Transverse colon (tissue), 4 donors: ENCODE measurements at regions not wholly inside any gene's neighbourhood (a gene's known extent, or its start where the extent isn't known, plus 50 kb on each side); places are given as distances from the start of the nearest gene placed in this dataset.

ENCODE experiments used
- DNase-seq: peaks from one replicate; pipeline ENCODE4 v3.0.0-alpha.2; 2019
- H3K27ac ChIP-seq, 4 donors: fragments of 200-600 bp; sonication (generic); 2 replicates each; pipeline ENCODE4 v1.5.1; 2016 to 2018; ENCODE audit warnings: inconsistent platforms in 4 of 4
- H3K27me3 ChIP-seq: fragments of 200-600 bp; sonication (generic); 2 replicates; pipeline ENCODE4 v1.5.1; 2017; ENCODE audit warnings: inconsistent platforms
- H3K36me3 ChIP-seq, 4 donors: fragments of 200-600 bp; sonication (generic); 2 replicates each; pipeline ENCODE4 v1.5.1; 2017 to 2019; ENCODE audit warnings: inconsistent platforms in 4 of 4
- H3K4me1 ChIP-seq, 4 donors: fragments of 200-600 bp; sonication (generic); 2 replicates each; pipeline ENCODE4 v1.5.1; 2017 to 2020; ENCODE audit warnings: inconsistent platforms in 4 of 4
- H3K4me3 ChIP-seq, 4 donors: fragments of 200-600 bp; sonication (generic); 1 replicate in 1 of 4; 2 replicates in 3 of 4; pipeline versions ENCODE4 v1.5.1 to v1.6.1; 2017 to 2019; ENCODE audit warnings: inconsistent platforms in 4 of 4
- H3K9me3 ChIP-seq, 2 donors: fragments of 200-600 bp; sonication (generic); 2 replicates each; pipeline ENCODE4 v1.5.1; 2017 to 2019; ENCODE audit warnings: inconsistent platforms in 2 of 2
- CTCF ChIP-seq, 5 experiments: fragments of 200-600 bp in 3 of 5; fragments of 450-650 bp in 2 of 5; sonication (generic) in 3 of 5; IDR thresholded peaks; 1 replicate in 2 of 5; 2 replicates in 3 of 5; pipeline ENCODE4 v1.5.1; 2016 to 2017; ENCODE audit warnings: antibody characterized with exemption in 5 of 5, inconsistent platforms in 3 of 5, mild to moderate bottlenecking in 2 of 5, moderate library complexity in 1 of 5
- EP300 ChIP-seq: sonication (generic); formaldehyde crosslinking; IDR thresholded peaks from one replicate; pipeline ENCODE4 v1.6.1; 2017; ENCODE audit warnings: antibody characterized with exemption, low read depth
- POLR2A ChIP-seq: fragments of 450-650 bp; IDR thresholded peaks from one replicate; pipeline ENCODE4 v1.6.1; 2016; ENCODE audit warnings: antibody characterized with exemption, mild to moderate bottlenecking, moderate library complexity
- POLR2AphosphoS5 ChIP-seq, 3 donors: sonication (generic); formaldehyde crosslinking; IDR thresholded peaks; one replicate each; pipeline ENCODE4 v1.6.1; 2016; ENCODE audit warnings: antibody characterized with exemption in 3 of 3
- WGBS, 2 donors: methylation state at CpG; one replicate each; pipeline ENCODE4 v1.1.5; 2018; ENCODE audit warnings: low coverage in 1 of 2; 5-methylcytosine and 5-hydroxymethylcytosine counted together
- in situ Hi-C, 4 donors: fragments of 200-750 bp; cut with MboI; loops; one replicate each; pipeline versions ENCODE4 v1.15.0 to v1.15.1; 2017; ENCODE audit warnings: low sequenced_read_pairs in 3 of 4, low pct_ligation_motif_present in 1 of 4, low pct_unique_long_range_greater_than_20kb in 1 of 4
- intact Hi-C: fragments of 100-400 bp; cut with DNase I; formaldehyde crosslinking; loops from one replicate; pipeline ENCODE4 v1.15.1; 2023; ENCODE audit warnings: low total_unique reads

- intact Hi-C loops (no loop called here), in situ Hi-C loops (no loop called here)
- DNase-seq = no peak
- TF ChIP-seq POLR2A (no peak), EP300 (no peak), CTCF (IDR thresholded peaks at IDR 0.05) (no peak), POLR2AphosphoS5 (IDR thresholded peaks at IDR 0.05) (no peak)
- H3K9me3 ChIP-seq = no peaks in the 10 kb centered on the region
- H3K27me3 ChIP-seq = no peaks in the 10 kb centered on the region
- WGBS, 2 donors = 53 to 73% methylated on average over 2 of the region's 2 CpGs
- no peaks in the 10 kb centered on the region for H3K4me1 ChIP-seq
- no peak overlapping the region for H3K27ac ChIP-seq
- no peak overlapping the region for H3K4me3 ChIP-seq
- no peaks in the 10 kb centered on the region for H3K36me3 ChIP-seq
Observed at GRCh38 chr12:107339932-107340331, 246.6 kb upstream of the CRY1 start.

DNA sequence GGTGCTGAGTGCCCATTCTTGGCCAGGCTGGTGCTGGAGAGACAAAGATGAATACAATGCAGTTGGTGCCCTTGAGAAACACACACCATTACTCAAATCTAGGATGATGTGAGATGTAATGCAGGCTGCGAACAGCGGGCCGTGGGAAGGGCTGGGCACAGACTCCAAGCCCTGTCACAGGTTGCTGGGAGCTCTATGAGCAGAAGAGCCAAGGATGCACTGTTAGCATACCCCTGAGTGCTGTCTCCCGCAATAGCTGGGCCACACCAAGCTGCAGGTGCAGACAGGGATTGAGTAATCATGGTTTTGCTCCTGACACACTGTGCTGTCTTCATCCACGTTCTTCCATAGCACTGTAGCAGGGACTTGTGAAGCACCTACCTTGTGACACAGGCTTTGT is 247.5 kb upstream of the CRY1 start:
- Histone ChIP-seq H3K4me1 (no peaks in the 10 kb centered on the region), H3K27ac (no peak overlapping the region), H3K9me3 (no peaks in the 10 kb centered on the region), H3K27me3 (no peaks in the 10 kb centered on the region), H3K36me3 (no peaks in the 10 kb centered on the region), H3K4me3 (no peak overlapping the region)
- no peak for TF ChIP-seq POLR2A
- TF ChIP-seq EP300 = no peak
- no peak for TF ChIP-seq CTCF (IDR thresholded peaks at IDR 0.05)
- TF ChIP-seq POLR2AphosphoS5 (IDR thresholded peaks at IDR 0.05) = no peak
- no peak for DNase-seq
- in situ Hi-C loops = no loop called here
- intact Hi-C loops = no loop called here
- WGBS, 2 donors = 83% methylated on average over 5 of the region's 5 CpGs; no CpG with 5 or more reads in 1 of the 2 donors

GRCh38 chr12:107344035-107344808 is 250.9 kb upstream of the CRY1 start:
- no peak for TF ChIP-seq CTCF (IDR thresholded peaks at IDR 0.05)
- no peak overlapping the region for H3K4me3 ChIP-seq
- H3K36me3 ChIP-seq = no peaks in the 10 kb centered on the region
- intact Hi-C loops (no loop called here), in situ Hi-C loops (no loop called here)
- no peaks in the 10 kb centered on the region for H3K27me3 ChIP-seq
- H3K9me3 ChIP-seq = no peaks in the 10 kb centered on the region
- no peak for DNase-seq
- no peak overlapping the region for H3K27ac ChIP-seq
- no peaks in the 10 kb centered on the region for H3K4me1 ChIP-seq
- 57 to 86% methylated on average over 1 to 3 of the region's 3 CpGs for WGBS, 2 donors

GRCh38 chr12:107347261-107347660 is 253.9 kb upstream of the CRY1 start:
- intact Hi-C loops (no loop called here), in situ Hi-C loops (no loop called here)
- 89% methylated on average over 3 of the region's 3 CpGs; no CpG with 5 or more reads in 1 of the 2 donors for WGBS, 2 donors
- H3K36me3 ChIP-seq = no peaks in the 10 kb centered on the region
- H3K4me1 ChIP-seq = peaks cover 0 to 2% (median 0%) of the 10 kb centered on the region in 4 donors
- H3K9me3 ChIP-seq = no peaks in the 10 kb centered on the region
- no peaks in the 10 kb centered on the region for H3K27me3 ChIP-seq
- DNase-seq = no peak
- TF ChIP-seq CTCF (IDR thresholded peaks at IDR 0.05) = no peak
- no peak for TF ChIP-seq POLR2AphosphoS5 (IDR thresholded peaks at IDR 0.05)
- TF ChIP-seq POLR2A = no peak
- TF ChIP-seq EP300 = no peak
- no peak overlapping the region for H3K27ac ChIP-seq
- no peak overlapping the region for H3K4me3 ChIP-seq
